A673 (cell line): ENCODE measurements at regions not wholly inside any gene's neighbourhood (a gene's known extent, or its start where the extent isn't known, plus 50 kb on each side); places are given as distances from the start of the nearest gene placed in this dataset.
"Not testable (repeated sequence)": the region's sequence is repeated elsewhere in the genome, so short reads cannot be mapped to it uniquely, and the experiment has no call there.

Experiments used
- BruUV-seq: library from RNA; stranded (reverse); fragments of 400-500 nt; replicated peaks from 2 replicates; lab custom pipeline; 2021; lab: Mats Ljungman, UMichigan
- CTCF ChIA-PET: fragments of 300-600 bp; sonication (Branson Sonifier 250); formaldehyde crosslinking; loops from one replicate; lab custom pipeline; 2022; ENCODE audit warnings: antibody characterized with exemption; lab: Charles Lee
- POLR2A ChIA-PET: fragments of 300-600 bp; sonication (Branson Sonifier 250); formaldehyde crosslinking; loops from one replicate; lab custom pipeline; 2022; ENCODE audit warnings: antibody characterized with exemption; ENCODE audit not compliant: low non-redundant PET; lab: Charles Lee
- DNase-seq: peaks from one replicate; pipeline ENCODE4 v3.0.0-alpha.2; 2015; ENCODE audit warnings: low spot score
- H3K27ac ChIP-seq: fragments of 200-600 bp; sonication (generic); 2 replicates; pipeline ENCODE4 v1.5.1; 2016; ENCODE audit warnings: mixed run types, low read depth, mild to moderate bottlenecking, mixed read lengths, antibody characterized with exemption, low read length; ENCODE audit not compliant: poor library complexity, severe bottlenecking
- H3K27me3 ChIP-seq: fragments of 200-600 bp; sonication (generic); replicated peaks from 2 replicates; pipeline ENCODE4 v1.6.1; 2017; ENCODE audit warnings: mixed run types, low read depth, mild to moderate bottlenecking, mixed read lengths, antibody characterized with exemption, low read length; ENCODE audit not compliant: insufficient read depth, poor library complexity
- H3K36me3 ChIP-seq: fragments of 200-600 bp; sonication (generic); 2 replicates; pipeline ENCODE4 v1.6.1; 2016; ENCODE audit warnings: mixed run types, mild to moderate bottlenecking, mixed read lengths, antibody characterized with exemption, low read length; ENCODE audit not compliant: insufficient read depth, poor library complexity, severe bottlenecking
- H3K4me1 ChIP-seq: fragments of 200-600 bp; sonication (generic); 2 replicates; pipeline ENCODE4 v1.6.1; 2017; ENCODE audit warnings: mixed run types, mild to moderate bottlenecking, mixed read lengths, antibody characterized with exemption, low read length; ENCODE audit not compliant: insufficient read depth, poor library complexity, severe bottlenecking
- H3K4me3 ChIP-seq: fragments of 200-600 bp; sonication (generic); 2 replicates; pipeline ENCODE4 v1.5.1; 2016; ENCODE audit warnings: low read depth, mixed run types, mild to moderate bottlenecking, mixed read lengths, low read length; ENCODE audit not compliant: poor library complexity, severe bottlenecking
- H3K9me3 ChIP-seq: fragments of 200-600 bp; sonication (generic); 2 replicates; pipeline ENCODE4 v1.6.1; 2016; ENCODE audit warnings: mixed run types, low read depth, mild to moderate bottlenecking, mixed read lengths, antibody characterized with exemption, low read length; ENCODE audit not compliant: poor library complexity, severe bottlenecking
- EZH2 ChIP-seq: fragments of 200-600 bp; sonication (generic); IDR thresholded peaks from 2 replicates; pipeline ENCODE4 v1.6.1; 2017; ENCODE audit warnings: borderline replicate concordance, low read depth, mild to moderate bottlenecking, mixed read lengths, antibody characterized with exemption, low read length; ENCODE audit not compliant: poor library complexity, severe bottlenecking
- intact Hi-C: fragments of 100-400 bp; cut with micrococcal nuclease; formaldehyde crosslinking; loops from one replicate; pipeline ENCODE4 v1.10.0; 2022; ENCODE audit not compliant: unreplicated experiment
- TF ChIP-seq, protein P1 (sequence below): fragments of 300-800, 200-600 bp; sonication (generic); conservative IDR thresholded peaks from 2 replicates; pipeline ENCODE4 v1.5.1; 2017; ENCODE audit warnings: low read depth, mild to moderate bottlenecking, antibody characterized with exemption, low read length, moderate library complexity, mixed read lengths

DNA sequence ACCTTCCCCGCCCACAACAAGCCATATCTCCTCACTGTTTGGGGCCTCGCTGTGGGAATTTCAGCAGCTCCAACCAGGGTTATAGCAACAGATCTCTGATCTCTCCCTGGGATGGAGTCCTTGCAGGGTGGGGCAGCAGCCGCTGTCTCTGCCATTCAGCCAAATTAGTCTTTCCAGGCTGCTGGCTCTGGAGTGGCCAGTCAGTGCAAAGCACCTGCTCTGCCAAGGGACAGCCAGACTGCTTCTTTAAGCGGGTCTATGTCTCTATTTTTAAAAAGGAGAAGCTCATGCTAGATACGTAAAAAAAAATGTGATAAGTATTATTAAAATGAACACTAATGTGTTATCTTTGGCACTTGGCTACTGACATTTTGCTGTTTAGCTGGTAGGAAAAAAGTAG is 380.2 kb downstream of the CDH10 start:
- ChIA-PET POLR2A (no interaction called here), CTCF (no interaction called here)
- no TSS peak for BruUV-seq
- H3K27ac ChIP-seq: no peak overlapping the region
- H3K36me3 ChIP-seq: no peaks in the 10 kb centered on the region
- H3K4me1 ChIP-seq: no peaks in the 10 kb centered on the region
- no peaks in the 10 kb centered on the region for H3K27me3 ChIP-seq
- no peaks in the 10 kb centered on the region for H3K9me3 ChIP-seq
- TF ChIP-seq, protein P1, sequence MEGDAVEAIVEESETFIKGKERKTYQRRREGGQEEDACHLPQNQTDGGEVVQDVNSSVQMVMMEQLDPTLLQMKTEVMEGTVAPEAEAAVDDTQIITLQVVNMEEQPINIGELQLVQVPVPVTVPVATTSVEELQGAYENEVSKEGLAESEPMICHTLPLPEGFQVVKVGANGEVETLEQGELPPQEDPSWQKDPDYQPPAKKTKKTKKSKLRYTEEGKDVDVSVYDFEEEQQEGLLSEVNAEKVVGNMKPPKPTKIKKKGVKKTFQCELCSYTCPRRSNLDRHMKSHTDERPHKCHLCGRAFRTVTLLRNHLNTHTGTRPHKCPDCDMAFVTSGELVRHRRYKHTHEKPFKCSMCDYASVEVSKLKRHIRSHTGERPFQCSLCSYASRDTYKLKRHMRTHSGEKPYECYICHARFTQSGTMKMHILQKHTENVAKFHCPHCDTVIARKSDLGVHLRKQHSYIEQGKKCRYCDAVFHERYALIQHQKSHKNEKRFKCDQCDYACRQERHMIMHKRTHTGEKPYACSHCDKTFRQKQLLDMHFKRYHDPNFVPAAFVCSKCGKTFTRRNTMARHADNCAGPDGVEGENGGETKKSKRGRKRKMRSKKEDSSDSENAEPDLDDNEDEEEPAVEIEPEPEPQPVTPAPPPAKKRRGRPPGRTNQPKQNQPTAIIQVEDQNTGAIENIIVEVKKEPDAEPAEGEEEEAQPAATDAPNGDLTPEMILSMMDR: no peak
- no peak for TF ChIP-seq EZH2
- intact Hi-C loops: no loop called here
- DNase-seq: no peak
- no peak overlapping the region for H3K4me3 ChIP-seq

- TF ChIP-seq, protein P1: no peak
- TF ChIP-seq EZH2: no peak
- Histone ChIP-seq H3K4me1 (no peaks in the 10 kb centered on the region), H3K4me3 (no peak overlapping the region), H3K27me3 (no peaks in the 10 kb centered on the region), H3K36me3 (no peaks in the 10 kb centered on the region), H3K9me3 (no peaks in the 10 kb centered on the region), H3K27ac (no peak overlapping the region)
- ChIA-PET POLR2A (no interaction called here), CTCF (no interaction called here)
- intact Hi-C loops: no loop called here
- BruUV-seq: no TSS peak
- no peak for DNase-seq
These were observed 379.5 kb downstream of the CDH10 start for GRCh38 chr5:24265306-24265705.

DNA sequence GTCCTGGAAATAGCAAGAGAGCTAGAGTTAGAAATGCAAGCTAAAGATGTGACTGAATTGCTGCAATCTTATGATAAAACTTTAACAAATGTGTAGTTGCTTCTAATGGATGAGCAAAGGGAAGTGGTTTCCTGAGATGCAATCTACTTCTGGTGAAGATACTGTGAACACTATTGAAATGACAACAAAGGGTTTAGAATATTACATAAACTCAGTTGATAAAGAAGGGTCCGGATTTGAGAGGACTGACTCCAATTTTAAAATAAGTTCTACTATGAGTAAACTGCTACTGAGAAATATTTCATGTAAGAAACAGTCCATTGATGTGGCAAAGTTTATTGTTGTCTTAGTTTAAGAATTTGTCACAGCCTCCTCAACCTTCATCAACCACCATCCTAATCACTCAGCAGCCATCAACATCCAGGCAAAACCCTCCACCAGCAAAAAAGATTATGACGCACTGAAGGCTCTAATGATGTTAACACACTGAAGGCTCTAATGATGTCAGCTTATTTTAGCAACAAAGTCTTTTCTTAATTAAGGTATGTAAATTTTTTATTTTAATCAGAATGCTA is 376.2 kb downstream of the CDH10 start:
- BruUV-seq: no TSS peak
- CTCF ChIA-PET: no interaction called here
- no peak overlapping the region for H3K27ac ChIP-seq

GRCh38 chr5:24271702-24272118 is 373.1 kb downstream of the CDH10 start:
- POLR2A ChIA-PET, H3K4me3 ChIP-seq: not testable (repeated sequence)

More for the DNA sequence above, 376.2 kb downstream of the CDH10 start:
- intact Hi-C loops: no loop called here
- Histone ChIP-seq H3K4me1 (no peaks in the 10 kb centered on the region), H3K4me3 (no peak overlapping the region), H3K36me3 (no peaks in the 10 kb centered on the region), H3K27me3 (no peaks in the 10 kb centered on the region), H3K9me3 (no peaks in the 10 kb centered on the region)
- no peak for DNase-seq
- POLR2A ChIA-PET: no interaction called here
- no peak for TF ChIP-seq EZH2
- TF ChIP-seq, protein P1: no peak

More at GRCh38 chr5:24271702-24272118, 373.1 kb downstream of the CDH10 start:
- H3K27me3 ChIP-seq, H3K4me1 ChIP-seq, intact Hi-C loops, H3K36me3 ChIP-seq, H3K27ac ChIP-seq, CTCF ChIA-PET, H3K9me3 ChIP-seq, DNase-seq, BruUV-seq: not testable (repeated sequence)
